ENCODE measurements at regions not wholly inside any gene's neighbourhood (a gene's known extent, or its start where the extent isn't known, plus 50 kb on each side); places are given as distances from the start of the nearest gene placed in this dataset.

DNA sequence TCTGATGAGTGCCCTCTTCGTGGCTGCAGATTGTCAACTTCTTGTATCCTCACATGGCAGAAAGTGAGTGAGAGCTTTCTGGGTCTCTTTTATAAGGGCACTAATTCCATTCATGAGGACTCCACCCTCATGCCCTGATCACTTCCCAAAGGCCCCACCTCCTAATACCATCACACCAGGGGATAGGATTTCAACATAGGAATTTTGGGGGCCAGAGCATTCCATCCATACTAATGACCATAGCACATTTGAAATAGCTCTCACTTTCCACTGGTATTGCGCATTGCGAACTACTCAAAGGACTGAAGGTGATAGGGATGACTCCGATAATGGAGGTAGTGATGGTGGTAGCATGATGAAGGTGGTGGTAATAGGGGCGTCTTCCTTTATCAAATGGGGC, 324.3 kb downstream of the PRL start:
- no peak for DNase-seq
- H3K27me3 ChIP-seq (replicated peaks): no peaks in the 10 kb centered on the region
- no peaks in the 10 kb centered on the region for H3K36me3 ChIP-seq (replicated peaks)
- no peak overlapping the region for H3K4me3 ChIP-seq (ENCODE audit: low read depth, low read length)
- H3K27ac ChIP-seq: no peak overlapping the region
- in situ Hi-C loops (cut with HindIII; ENCODE audit: low pct_ligation_motif_present, low sequenced_read_pairs): no loop called here
- TF ChIP-seq, protein P1, sequence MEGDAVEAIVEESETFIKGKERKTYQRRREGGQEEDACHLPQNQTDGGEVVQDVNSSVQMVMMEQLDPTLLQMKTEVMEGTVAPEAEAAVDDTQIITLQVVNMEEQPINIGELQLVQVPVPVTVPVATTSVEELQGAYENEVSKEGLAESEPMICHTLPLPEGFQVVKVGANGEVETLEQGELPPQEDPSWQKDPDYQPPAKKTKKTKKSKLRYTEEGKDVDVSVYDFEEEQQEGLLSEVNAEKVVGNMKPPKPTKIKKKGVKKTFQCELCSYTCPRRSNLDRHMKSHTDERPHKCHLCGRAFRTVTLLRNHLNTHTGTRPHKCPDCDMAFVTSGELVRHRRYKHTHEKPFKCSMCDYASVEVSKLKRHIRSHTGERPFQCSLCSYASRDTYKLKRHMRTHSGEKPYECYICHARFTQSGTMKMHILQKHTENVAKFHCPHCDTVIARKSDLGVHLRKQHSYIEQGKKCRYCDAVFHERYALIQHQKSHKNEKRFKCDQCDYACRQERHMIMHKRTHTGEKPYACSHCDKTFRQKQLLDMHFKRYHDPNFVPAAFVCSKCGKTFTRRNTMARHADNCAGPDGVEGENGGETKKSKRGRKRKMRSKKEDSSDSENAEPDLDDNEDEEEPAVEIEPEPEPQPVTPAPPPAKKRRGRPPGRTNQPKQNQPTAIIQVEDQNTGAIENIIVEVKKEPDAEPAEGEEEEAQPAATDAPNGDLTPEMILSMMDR (IDR thresholded peaks at IDR 0.05; ENCODE audit: low read depth, low read length, missing control alignments): no peak

DNA sequence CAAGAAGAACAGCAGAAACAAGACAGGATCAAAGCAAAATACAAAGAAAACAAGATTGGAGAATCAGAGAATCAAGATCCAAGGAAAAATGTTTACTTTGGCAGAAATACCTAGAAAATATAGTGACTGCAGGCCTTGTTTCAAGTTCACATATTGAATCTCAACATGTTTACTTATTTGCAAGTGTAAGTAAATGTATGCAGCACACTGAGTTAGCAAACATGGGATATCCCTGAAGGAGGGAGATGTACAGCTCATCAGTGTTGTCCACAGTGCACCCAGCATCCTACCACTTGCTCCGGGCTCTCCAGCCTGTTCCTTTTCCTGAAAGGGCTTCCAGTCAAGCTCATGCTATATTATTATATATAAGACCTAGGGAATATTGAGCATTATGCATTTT, 319.5 kb downstream of the PRL start:
- Histone ChIP-seq H3K36me3 (replicated peaks) (no peaks in the 10 kb centered on the region), H3K27me3 (replicated peaks) (no peaks in the 10 kb centered on the region), H3K27ac (no peak overlapping the region), H3K4me3 (ENCODE audit: low read depth, low read length) (no peak overlapping the region)
- in situ Hi-C loops (cut with HindIII; ENCODE audit: low pct_ligation_motif_present, low sequenced_read_pairs): no loop called here
- TF ChIP-seq, protein P1 (IDR thresholded peaks at IDR 0.05; ENCODE audit: low read depth, low read length, missing control alignments): no peak
- no peak for DNase-seq

GRCh38 chr6:21981235-21981833, 315.5 kb downstream of the PRL start:
- in situ Hi-C loops (cut with HindIII; ENCODE audit: low pct_ligation_motif_present, low sequenced_read_pairs): no loop called here
- TF ChIP-seq, protein P1 (IDR thresholded peaks at IDR 0.05; ENCODE audit: low read depth, low read length, missing control alignments): no peak
- DNase-seq: no peak
- no peaks in the 10 kb centered on the region for H3K36me3 ChIP-seq (replicated peaks)
- H3K4me3 ChIP-seq (ENCODE audit: low read depth, low read length): no peak overlapping the region
- H3K27me3 ChIP-seq (replicated peaks): no peaks in the 10 kb centered on the region
- no peak overlapping the region for H3K27ac ChIP-seq

DNA sequence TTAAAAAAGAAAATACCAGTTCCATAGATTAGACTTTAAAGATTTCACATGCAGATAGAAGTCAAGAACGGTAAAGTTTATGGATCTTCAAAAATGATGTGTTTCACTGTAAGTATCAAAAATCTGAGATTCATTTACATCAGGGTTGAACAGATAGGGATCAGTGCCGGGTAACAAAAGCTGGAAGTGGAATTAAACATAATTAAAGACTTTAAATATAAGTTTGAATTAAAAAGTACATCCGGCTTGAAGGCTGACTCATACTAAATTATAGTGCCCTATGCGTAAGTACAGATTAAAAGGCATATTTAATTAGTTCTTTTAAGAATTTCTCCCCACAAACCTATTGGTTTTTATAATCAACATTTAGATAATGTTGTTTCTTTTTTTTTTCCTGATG, 312.7 kb downstream of the PRL start:
- Histone ChIP-seq H3K36me3 (replicated peaks) (no peaks in the 10 kb centered on the region), H3K27ac (no peak overlapping the region), H3K27me3 (replicated peaks) (no peaks in the 10 kb centered on the region), H3K4me3 (ENCODE audit: low read depth, low read length) (no peak overlapping the region)
- no peak for DNase-seq
- TF ChIP-seq, protein P1 (IDR thresholded peaks at IDR 0.05; ENCODE audit: low read depth, low read length, missing control alignments): no peak
- in situ Hi-C loops (cut with HindIII; ENCODE audit: low pct_ligation_motif_present, low sequenced_read_pairs): no loop called here

GRCh38 chr6:21984561-21984960, 312.3 kb downstream of the PRL start:
- no peaks in the 10 kb centered on the region for H3K27me3 ChIP-seq (replicated peaks)
- DNase-seq: no peak
- TF ChIP-seq, protein P1 (IDR thresholded peaks at IDR 0.05; ENCODE audit: low read depth, low read length, missing control alignments): no peak
- H3K36me3 ChIP-seq (replicated peaks): no peaks in the 10 kb centered on the region
- H3K4me3 ChIP-seq (ENCODE audit: low read depth, low read length): no peak overlapping the region
- in situ Hi-C loops (cut with HindIII; ENCODE audit: low pct_ligation_motif_present, low sequenced_read_pairs): no loop called here
- no peak overlapping the region for H3K27ac ChIP-seq

- Histone ChIP-seq H3K4me3 (ENCODE audit: low read depth, low read length) (no peak overlapping the region), H3K27ac (peak overlapping the region; percentile 95), H3K27me3 (replicated peaks) (no peaks in the 10 kb centered on the region), H3K36me3 (replicated peaks) (no peaks in the 10 kb centered on the region)
- in situ Hi-C loops (cut with HindIII; ENCODE audit: low pct_ligation_motif_present, low sequenced_read_pairs): no loop called here
- no peak for DNase-seq
- TF ChIP-seq, protein P1 (IDR thresholded peaks at IDR 0.05; ENCODE audit: low read depth, low read length, missing control alignments): no peak
These were observed 310.9 kb downstream of the PRL start for GRCh38 chr6:21985904-21986303.

Data from brain microvascular endothelial cell (primary cell).